Left hindlimb (tissue), 1 donor: ENCODE measurements at regions not wholly inside any gene's neighbourhood (a gene's known extent, or its start where the extent isn't known, plus 50 kb on each side); places are given as distances from the start of the nearest gene placed in this dataset.
"Not testable (repeated sequence)": the region's sequence is repeated elsewhere in the genome, so short reads cannot be mapped to it uniquely, and the experiment has no call there.

Experiments
- DNase-seq: peaks from one replicate; pipeline ENCODE4 v3.0.0-alpha.2; 2018

DNA sequence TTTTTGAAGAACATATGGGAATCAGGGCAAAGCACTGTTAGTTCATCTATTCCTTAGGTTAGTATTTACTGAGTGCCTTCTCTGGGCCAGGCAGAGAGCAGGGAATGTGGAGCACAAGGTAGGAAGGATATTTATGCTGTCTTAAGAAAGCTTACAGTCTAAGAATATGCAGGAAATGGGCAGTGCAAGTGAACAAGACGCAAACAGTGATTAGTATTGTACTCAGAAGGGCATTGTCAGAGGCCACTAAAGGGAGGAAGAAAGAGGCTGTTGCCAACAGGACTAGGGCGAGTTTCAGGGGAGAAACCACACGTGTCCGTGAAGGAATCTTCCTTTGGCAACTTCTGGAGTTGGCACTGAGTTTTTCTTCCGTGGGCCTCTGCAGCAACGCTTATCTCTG, 552.8 kb upstream of the COBL start:
- DNase-seq = no peak

DNA sequence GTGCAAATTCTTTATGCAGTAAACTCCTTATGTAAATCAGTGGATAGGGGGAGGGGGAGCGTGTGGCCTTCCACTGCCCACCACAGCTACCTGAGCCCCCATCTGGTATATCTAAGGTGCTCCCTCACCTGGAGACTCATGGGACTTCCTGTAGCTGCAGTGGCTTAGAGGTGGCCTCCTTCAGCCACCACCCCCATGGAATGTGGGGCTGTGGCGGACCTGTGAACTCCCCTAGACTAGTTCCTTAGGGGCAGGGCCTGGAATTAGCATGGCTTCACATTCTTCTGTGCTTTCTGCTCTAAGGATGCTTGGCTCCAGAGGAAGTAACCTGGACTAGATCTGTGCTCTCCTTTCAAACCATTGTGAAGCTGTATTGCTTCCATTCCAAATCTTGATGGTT, 550.5 kb upstream of the COBL start:
- no peak for DNase-seq

DNA sequence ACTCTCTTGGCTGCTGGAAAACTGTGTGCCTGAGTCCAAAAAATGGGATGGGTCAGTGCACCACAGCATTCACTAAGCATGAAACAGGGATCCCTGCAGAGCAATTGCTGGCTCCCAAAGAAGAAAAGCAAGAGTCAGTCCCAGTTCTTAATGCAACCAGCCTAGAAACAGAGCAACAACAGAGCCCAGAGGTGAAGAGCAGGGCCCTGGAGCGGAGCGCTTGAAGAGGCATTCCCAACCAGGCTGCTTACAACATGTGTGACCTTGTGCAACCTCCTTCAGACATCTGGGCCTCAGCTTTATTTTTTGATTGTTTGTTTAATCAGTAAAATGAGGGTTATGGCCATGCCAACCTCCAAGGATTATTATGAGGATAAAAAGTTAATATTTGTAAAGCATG, 543.7 kb upstream of the COBL start:
- DNase-seq = no peak

DNA sequence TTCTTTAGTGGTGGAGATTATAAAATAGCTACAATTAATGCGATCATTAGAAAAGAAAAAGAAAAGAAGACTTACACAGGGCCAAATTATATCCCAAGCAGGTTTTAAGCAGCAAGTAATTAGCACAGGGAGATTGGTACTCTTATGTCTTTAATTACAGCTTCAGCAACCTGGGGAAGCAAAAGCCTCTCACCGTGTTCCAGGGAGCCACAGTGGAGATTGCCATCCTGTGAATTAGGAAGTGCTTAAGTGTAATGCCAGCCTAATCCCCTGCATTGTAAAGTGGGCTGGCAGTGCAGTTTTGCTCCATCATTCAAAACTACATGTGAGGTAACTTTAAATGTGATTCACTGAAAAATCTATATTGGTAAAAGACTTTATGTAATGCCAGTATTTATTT, 533.5 kb upstream of the COBL start:
- DNase-seq = no peak

DNA sequence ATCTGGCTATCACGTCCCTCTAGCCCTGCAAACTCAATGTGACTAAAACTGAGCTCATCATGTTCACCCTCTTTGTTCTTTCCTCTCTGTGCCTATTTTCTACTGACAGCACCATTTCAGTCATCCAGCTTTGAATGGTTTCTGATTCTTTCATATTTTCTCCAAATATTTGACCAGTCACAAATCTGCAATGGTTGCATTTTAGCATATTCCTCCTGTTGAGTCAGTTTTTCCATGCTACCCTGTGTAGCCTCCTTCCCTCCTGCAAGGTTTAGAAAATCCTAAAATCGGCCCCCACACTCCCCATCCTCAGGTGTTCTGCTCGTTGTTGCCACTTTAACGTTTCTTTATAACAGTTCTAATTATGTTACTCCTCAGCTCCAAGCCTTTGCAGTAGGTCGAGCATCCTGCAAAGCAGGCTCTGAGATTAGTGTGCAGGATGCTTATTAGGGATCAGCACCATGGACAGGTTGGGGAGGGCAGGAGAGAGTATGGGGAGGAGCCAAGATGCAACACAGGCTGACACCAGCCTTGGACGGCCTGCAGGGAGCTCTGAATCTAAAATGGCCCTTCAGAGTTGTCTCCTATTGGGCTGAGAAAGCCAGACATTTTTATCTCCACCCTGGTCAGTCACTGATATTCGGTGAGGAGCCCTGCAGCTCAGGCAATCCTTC, 531.0 kb upstream of the COBL start:
- no peak for DNase-seq

DNA sequence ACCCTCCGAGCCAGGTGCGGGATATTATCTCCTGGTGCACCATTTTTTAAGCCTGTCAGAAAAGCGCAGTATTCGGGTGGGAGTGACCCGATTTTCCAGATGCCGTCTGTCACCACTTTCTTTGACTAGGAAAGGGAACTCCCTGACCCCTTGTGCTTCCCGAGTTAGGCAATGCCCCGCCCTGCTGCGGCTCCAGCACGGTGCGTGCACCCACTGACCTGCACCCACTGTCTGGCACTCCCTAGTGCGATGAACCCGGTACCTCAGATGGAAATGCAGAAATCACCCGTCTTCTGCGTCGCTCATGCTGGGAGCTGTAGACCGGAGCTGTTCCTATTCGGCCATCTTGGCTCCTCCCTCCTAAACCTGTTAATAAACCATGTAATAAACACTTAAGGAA, 522.5 kb upstream of the COBL start:
- DNase-seq = not testable (repeated sequence)

DNA sequence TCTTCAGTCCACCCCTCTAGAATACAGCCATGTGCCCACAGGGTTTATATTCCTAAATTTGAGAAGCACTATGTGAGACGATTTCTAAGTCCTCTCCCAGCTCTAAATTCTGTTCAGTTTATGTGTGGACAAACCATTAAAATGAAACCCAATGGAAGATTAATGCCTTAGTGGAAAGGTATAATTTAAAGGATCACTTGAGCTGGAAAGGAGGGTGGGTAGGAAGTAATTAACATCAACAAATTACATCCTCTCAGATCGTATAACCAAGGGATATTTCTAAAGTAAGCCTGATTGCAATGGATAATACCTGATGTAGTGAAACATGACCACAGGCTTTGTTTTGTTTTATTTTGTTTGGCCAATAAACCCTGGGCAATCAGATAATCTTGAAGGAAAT, 511.0 kb upstream of the COBL start:
- no peak for DNase-seq

DNA sequence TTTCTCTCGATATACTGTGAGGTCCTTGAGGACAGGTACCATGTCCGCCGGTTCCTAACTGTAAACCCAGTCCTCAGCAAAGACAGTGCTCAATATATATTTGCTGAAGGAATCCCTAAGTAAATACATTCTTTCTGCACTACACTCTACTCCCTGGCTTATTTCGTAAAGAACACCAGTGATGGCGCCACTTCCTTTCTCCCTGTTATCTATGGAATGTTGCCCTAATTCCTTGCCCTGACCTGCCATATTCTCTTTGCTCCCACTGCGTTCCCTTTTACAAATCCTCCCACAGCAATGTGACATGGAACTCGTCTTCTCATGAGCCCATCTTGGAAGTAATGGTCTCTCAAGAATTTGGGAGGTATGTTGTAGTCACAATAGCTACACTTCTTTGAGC, 507.4 kb upstream of the COBL start:
- no peak for DNase-seq

DNA sequence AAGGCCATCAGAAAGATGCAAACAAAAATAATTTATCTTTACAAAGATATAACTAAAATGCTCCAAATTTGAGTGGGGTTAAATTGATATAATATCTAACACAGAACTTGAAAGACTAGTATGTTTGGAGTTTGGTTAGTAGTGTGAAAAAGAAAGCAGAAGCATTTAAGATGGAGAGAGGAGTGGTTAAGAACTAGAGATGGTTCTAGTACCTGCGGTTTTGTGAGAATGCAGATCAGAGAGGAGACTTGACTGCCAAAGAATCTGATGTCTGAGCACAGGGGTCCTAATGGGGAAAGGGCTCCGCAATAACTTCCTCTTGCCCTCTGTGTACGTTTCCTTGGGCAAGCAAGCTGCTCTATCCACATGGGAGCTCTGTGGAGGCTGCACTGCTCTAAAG, 506.8 kb upstream of the COBL start:
- no peak for DNase-seq

DNA sequence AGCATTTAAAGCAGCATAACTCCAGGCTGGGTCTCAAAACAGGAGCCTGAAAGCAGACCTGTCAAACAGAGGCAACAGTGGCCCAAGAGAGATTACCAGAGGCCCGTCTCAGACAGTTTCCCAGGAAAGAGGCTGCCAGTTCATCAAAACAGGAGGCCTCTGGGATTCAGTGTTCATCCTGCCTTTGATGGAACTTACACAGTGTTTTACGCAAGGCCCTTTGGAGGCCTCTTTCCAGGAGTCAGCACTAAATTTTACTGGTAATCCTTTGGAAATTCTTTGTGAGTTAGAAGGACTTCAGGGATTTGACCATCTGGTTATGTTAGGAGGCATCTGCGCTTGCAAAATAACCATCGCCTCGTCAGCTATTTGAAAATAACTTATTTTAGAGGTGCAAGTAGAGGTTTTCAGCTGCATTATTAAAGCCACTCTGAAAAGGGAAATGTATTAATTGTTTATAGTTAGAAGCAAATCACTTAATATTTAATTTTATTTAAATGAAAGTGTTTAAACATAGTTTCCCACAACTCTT, 501.2 kb upstream of the COBL start:
- no peak for DNase-seq

DNA sequence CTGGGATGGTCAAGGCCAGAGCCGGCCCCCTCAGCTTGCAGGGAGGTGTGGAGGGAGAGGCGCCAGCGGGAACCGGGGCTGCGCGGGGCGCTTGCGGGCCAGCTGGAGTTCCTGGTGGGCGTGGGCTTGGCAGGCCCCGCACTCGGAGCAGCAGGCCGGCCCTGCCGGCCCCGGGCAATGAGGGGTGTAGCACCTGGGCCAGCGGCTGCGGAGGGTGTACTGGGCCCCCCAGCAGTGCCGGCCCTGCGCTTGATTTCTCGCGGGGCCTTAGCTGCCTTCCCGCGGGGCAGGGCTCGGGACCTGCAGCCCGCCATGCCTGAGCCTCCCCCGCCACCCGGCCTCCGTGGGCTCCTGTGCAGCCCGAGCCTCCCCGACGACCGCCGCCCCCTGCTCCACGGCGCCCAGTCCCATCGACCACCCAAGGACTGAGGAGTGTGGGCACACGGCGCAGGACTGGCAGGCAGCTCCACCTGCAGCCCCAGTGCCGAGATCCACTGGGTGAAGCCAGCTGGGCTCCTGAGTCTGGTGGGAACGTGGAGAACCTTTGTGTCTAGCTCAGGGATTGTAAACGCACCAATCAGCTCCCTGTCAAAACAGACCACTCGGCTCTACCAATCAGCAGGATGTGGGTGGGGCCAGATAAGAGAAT, 489.3 kb upstream of the COBL start:
- DNase-seq = not testable (repeated sequence)

DNA sequence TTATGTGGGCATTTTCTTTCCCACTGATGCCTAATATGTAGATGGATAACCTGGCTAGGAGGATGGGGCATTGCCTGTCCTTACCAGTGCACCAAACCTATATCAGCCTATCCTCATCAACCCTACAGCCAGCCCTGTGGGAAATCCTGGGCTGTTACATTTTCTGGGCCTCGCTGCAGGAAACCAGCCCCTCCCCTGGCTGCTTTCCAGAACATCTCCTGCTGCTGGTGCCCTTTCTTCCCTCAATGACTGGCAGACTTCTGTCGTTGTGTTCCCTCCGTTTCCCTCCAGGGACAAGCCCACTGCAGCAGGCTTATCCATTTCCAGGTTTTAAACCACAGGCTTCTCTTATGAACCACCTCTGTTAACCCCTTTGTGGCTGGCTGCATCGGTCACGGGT, 486.1 kb upstream of the COBL start:
- DNase-seq = no peak

DNA sequence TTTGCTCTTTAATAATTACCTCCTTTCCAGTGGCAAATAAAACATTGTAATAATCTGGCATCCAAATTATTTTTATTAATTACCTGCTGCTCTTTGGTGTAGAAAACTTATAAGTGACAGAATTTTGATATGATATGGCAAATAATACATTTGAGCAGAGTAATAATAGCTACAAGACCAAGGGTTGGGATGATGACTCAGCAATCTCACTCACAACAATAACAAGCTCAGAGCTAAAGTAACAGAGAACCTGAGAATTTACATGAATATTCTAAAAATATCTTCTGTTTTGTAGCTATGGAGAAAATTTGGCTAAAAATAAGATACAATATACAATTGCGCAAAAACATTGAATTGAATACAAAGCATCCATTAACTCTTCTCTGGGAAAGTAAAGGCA, 480.8 kb upstream of the COBL start:
- no peak for DNase-seq

DNA sequence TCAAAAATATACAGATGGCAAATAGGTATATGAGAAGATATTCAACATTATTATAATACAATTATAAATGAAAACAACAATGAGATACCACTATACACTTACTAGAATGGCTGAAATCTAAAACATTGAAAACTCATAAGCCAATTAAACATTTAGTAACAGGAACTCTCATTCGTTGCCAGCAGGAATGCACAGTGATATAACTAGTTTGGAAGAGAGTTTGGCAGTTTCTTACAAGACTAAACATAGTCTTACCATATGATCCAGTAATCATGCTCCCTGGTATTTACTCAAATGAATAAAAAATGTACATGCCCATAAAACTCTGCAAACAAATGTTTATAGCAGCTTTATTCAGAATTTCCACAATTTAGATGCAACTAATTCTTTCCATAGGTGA, 476.2 kb upstream of the COBL start:
- DNase-seq = no peak

DNA sequence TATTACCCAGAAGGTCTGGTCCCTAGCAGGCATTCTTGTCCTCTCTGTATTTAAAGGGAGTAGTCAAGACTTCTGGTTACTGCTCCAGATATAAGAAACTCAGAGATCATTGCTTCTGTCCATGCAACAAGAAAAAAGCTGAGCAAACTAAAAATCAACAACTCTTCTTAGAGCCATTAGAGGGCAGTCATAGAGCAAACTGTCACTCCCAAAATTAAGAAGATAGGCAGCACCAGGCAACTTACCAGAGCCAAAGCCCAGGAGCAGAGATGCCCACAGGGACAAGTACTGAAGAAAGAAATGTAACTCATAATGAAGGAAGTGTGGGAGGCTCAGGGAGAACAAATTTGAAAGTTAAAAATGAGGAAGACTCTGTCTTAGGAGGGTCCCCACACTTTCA, 472.9 kb upstream of the COBL start:
- no peak for DNase-seq

DNA sequence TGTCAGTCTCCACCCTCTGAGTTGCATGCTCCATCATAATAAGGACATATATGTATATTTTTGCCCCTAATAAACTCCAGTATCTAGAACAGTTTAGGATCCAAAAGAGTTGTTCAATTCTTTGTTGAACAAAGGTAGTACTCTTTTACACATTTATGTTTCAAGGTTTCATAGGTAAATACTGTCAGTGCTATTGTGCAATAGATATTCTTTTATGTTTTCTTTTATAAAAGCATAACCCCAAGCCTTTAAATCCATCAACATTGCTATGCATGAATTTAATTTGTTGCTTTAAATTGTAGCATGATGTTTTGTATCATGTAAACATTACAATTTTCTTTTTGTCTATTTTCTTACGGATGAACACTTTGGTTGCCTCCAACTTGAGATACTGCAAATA, 469.7 kb upstream of the COBL start:
- DNase-seq = no peak

DNA sequence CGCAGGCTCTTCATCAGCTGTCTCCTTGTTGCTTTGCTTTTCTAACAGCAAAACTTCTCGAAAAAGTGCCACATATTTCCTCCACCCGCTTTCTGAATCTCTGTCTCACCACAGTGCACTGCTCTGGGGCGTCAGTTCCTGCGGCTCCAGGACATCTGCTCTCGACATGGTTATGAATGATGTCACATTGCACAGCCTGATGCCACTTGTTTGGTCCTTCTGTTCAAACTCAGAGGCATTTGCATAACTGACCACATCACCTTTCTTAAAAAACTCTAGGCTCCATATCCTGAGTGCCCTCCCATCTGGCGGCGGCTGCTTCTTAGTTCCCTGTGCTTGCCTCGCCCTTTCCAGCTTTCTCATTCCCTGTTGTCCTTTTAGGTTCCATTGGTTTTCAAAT, 469.3 kb upstream of the COBL start:
- DNase-seq = no peak

DNA sequence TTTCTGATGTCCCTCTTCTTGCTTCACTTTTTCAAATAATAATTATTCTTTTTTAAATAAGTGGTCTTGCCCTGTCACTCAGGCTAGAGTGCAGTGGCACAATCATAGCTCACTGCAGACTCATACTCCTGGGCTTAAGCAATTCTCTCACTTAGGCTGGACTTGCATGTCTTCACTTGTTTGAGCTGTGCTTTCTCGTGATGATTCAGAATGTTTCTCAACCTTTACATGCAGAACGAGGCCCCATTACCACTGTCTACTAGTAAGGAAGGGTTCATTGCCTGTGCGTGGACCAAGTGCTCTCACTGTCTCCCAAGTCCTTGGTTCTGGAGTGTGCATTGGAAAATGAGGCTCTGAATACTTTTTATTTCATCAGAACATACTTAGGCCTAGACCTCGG, 468.6 kb upstream of the COBL start:
- no peak for DNase-seq

DNA sequence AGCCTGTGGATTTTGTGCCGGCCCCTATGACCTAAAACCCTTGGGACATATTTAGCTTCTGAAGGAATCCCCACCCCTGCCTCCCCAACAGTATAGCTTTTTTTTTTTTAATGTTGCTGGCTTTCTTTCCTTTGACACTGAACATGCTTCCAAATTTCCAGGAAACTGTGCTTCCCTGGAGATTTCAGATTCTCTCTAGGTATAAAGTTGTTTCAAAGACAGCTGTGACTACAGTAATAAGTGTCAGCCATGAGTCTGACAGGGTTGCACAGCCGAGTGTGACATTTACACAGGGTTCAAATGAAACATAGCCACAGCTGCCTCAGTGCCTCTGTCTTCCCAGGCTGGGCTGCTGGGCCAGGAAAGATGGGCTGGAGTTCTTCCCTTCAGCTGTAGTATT, 466.6 kb upstream of the COBL start:
- DNase-seq = no peak

DNA sequence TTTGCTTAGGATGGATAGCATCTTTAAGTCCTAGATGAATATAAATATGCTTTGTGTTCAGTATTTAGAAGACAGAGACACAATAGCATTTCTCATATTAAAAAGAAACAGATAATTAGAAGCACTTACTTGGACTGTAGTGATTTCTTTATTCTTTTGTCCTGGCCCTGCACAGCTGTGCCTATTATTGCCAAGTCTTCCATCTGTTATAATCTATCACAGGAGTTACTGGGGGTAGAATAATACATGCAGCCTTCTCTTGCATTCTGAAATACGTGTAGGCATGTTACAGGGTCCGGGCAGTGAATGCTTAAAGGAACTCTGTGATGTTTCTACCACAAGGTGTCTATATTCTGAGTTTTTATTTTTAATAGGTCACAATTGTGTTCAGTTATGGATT, 461.5 kb upstream of the COBL start:
- no peak for DNase-seq

DNA sequence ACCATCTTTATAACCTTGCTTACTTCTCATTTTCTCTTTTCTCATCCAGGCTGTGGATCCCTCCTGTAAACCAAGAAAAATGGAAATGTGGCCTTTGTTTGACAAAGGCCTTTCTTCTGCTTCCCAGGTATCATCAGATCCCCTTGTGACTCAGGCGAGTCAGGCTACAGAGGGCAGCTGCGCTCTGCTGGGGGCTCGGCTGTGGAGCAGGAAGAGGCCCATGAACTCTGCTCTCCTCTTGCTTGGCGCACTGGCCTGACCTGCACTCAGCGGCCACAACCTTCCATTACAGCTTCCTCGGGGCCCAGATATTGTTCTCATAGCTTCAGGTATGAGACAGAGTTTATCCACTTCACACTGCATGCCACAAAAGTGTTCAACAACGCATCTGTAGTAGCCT, 457.6 kb upstream of the COBL start:
- DNase-seq = no peak

DNA sequence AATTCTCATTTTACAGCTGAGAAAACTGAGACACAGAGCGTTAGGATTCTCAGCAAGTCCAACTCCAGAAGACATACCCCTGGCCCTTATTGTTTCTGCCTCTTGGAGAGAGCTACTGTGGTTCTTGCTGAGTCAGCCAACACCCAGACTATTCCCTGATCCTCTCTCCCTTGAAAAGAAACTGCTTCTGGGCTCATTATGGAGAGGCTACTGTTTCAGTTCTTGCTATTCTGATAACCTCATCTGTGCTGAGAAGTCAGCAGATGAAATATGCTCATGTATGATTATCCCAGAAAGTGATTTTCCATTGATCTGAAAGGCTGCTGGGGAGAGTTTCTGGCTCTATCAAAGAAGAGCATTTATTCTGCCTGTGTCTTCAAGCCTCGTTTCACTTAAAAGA, 455.6 kb upstream of the COBL start:
- no peak for DNase-seq

DNA sequence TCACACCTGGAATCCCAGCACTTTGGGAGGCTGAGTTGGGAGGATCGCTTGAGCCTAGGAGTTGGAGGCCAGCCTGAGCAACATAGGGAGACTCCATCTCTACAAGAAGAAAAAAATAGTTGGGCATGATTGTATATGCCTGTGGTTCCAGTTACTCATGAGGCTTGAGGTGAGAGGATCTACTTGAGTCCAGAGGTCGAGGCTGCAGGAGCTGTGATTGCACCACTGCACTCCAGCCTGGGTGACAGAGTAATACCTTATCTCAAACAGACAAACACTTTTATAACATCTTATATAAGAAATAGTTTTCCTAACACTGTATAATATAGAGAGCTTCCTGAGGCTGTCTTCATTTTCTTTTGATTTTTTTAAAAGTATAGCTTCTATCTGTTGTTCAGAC, 448.4 kb upstream of the COBL start:
- no peak for DNase-seq

DNA sequence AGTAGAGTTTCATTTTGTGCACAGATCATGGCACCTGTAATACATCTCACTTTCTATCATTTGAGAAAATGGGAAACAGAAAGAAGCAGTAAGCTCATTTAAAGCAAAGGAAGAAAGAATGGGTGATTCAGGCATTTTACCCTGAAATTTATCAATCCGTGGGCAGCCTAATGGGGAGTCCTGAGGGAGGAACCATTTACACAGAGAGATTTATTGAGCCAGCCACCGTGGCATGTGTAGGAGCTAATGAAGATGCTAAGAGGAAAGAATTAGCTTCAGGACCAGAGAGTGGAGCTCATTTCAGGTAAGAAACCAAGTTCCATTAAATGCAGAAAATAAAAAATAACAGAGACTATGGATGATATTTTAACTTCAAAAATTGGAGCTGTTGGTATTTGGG, 443.4 kb upstream of the COBL start:
- DNase-seq = no peak

DNA sequence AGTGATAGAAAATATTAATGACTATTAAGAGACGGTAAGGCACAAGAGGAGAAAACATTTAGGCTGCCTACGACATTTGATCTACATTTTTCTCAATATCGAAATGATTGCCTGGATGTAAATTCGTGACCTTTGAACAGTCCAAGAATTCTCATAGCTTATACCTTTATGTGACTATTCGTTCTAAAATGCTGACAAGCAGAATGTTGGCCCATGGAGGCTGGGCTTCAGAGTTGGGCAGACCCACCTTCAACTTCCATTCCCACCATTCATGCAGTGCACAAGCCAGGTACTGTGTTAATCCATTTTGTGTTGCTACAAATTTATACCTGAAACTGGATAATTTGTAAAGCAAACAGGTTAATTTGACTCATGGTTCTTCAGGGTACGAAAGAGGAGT, 441.4 kb upstream of the COBL start:
- no peak for DNase-seq
